RWPE2 (cell line): ENCODE measurements at regions not wholly inside any gene's neighbourhood (a gene's known extent, or its start where the extent isn't known, plus 50 kb on each side); places are given as distances from the start of the nearest gene placed in this dataset.
"Not testable (repeated sequence)": the region's sequence is repeated elsewhere in the genome, so short reads cannot be mapped to it uniquely, and the experiment has no call there.

Source experiments
- ATAC-seq: fragments of 200-7000 bp; cut with Tn5 transposase; 3 replicates; pipeline ENCODE4 v1.9.1; 2021; ENCODE audit warnings: low read depth
- DNase-seq: peaks from one replicate; pipeline ENCODE4 v3.0.0-alpha.2; 2020; ENCODE audit warnings: low spot score
- H3K27ac ChIP-seq: fragments of 450-650 bp; 2 replicates; pipeline ENCODE4 v1.5.1; 2017; ENCODE audit warnings: mild to moderate bottlenecking; ENCODE audit not compliant: poor library complexity, severe bottlenecking
- H3K27me3 ChIP-seq: fragments of 250-450 bp; sonication (Bioruptor Pico); 2 replicates; pipeline ENCODE4 v1.5.1; 2021; ENCODE audit warnings: mild to moderate bottlenecking, moderate library complexity; ENCODE audit not compliant: insufficient read depth, poor library complexity, severe bottlenecking
- H3K36me3 ChIP-seq: fragments of 250-450 bp; sonication (Bioruptor Pico); 2 replicates; pipeline ENCODE4 v1.5.1; 2020; ENCODE audit warnings: low read depth, mild to moderate bottlenecking, moderate library complexity
- H3K4me1 ChIP-seq: fragments of 250-450 bp; sonication (Bioruptor Pico); 2 replicates; pipeline ENCODE4 v1.5.1; 2021; ENCODE audit warnings: mild to moderate bottlenecking, moderate library complexity; ENCODE audit not compliant: insufficient read depth, poor library complexity, severe bottlenecking
- H3K4me3 ChIP-seq: fragments of 250-450 bp; sonication (Bioruptor Pico); 2 replicates; pipeline ENCODE4 v1.5.1; 2021; ENCODE audit warnings: mild to moderate bottlenecking, moderate library complexity; ENCODE audit not compliant: severe bottlenecking
- H3K9me3 ChIP-seq: fragments of 250-450 bp; sonication (Bioruptor Pico); 2 replicates; pipeline ENCODE4 v1.5.1; 2021; ENCODE audit warnings: mild to moderate bottlenecking, moderate library complexity; ENCODE audit not compliant: severe bottlenecking
- TF ChIP-seq, protein P1 (sequence below): fragments of 450-650 bp; IDR thresholded peaks from one replicate; pipeline ENCODE4 v1.5.1; 2017; ENCODE audit warnings: mild to moderate bottlenecking, moderate library complexity; ENCODE audit not compliant: poor library complexity, severe bottlenecking

DNA sequence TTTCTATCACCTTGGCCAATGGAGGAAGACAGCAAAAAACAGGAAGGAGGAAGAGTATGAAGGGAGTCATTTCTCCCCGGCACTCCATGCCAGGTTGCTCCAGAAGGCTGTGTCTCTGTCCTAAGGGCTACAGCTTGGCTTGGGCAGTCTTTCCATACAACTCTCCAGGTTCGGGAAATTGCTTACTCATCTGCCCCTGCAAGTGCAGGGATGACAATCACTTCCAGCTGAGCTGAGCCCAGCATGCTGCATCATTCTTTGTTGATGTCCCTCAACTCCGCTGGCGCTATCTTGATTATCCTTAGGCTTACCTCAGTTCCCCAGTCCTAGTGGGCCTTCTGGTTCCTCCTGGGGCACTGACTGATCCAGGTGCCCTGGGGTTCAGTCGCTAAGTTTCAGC, 86.9 kb upstream of the COPS8 start:
- Histone ChIP-seq H3K27me3 (no peaks in the 10 kb centered on the region), H3K36me3 (no peaks in the 10 kb centered on the region), H3K27ac (no peak overlapping the region), H3K9me3 (no peaks in the 10 kb centered on the region), H3K4me1 (peaks cover 8% of the 10 kb centered on the region), H3K4me3 (no peak overlapping the region)
- DNase-seq (no peak), ATAC-seq (no peak)
- TF ChIP-seq, protein P1, sequence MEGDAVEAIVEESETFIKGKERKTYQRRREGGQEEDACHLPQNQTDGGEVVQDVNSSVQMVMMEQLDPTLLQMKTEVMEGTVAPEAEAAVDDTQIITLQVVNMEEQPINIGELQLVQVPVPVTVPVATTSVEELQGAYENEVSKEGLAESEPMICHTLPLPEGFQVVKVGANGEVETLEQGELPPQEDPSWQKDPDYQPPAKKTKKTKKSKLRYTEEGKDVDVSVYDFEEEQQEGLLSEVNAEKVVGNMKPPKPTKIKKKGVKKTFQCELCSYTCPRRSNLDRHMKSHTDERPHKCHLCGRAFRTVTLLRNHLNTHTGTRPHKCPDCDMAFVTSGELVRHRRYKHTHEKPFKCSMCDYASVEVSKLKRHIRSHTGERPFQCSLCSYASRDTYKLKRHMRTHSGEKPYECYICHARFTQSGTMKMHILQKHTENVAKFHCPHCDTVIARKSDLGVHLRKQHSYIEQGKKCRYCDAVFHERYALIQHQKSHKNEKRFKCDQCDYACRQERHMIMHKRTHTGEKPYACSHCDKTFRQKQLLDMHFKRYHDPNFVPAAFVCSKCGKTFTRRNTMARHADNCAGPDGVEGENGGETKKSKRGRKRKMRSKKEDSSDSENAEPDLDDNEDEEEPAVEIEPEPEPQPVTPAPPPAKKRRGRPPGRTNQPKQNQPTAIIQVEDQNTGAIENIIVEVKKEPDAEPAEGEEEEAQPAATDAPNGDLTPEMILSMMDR: no peak

DNA sequence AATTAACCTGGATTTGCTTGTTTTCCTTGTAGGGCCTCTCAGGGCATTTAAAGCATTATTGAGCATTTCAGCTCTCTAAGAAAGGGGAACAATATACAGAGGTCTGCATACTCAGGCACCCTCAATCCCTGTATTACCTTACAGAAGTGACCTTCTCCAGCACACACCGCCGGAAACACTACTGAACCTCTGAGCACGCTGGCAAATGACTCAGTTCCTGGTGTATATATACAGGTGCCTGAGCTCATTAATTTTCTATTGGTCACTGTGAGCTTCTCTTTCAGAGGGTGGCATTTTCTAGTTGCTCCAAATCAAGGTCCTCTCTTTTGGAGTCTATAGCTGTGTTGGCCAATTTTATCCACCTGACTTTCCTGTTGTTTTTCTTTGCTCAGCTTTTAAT, 85.2 kb upstream of the COPS8 start:
- H3K4me3 ChIP-seq: no peak overlapping the region
- no peaks in the 10 kb centered on the region for H3K27me3 ChIP-seq
- DNase-seq: no peak
- ATAC-seq: no peak
- H3K36me3 ChIP-seq: no peaks in the 10 kb centered on the region
- TF ChIP-seq, protein P1: no peak
- H3K4me1 ChIP-seq: peaks cover 8% of the 10 kb centered on the region
- no peaks in the 10 kb centered on the region for H3K9me3 ChIP-seq
- H3K27ac ChIP-seq: no peak overlapping the region

DNA sequence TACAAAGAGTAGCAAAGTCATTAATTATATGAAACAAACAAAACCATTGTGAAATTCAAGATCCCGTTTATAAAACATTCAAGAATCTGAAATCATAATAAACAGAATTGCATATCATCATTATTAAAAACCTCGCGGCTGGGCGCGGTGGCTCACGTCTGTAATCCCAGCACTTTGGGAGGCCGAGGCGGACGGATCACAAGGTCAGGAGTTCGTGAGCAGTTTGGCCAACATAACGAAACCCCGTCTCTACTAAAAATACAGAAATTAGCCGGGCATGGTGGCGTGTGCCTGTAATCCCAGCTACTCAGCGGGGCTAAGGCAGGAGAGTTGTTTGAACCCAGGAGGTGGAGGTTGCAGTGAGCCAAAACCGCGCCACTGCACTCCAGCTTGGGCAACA, 80.3 kb upstream of the COPS8 start:
- H3K36me3 ChIP-seq, H3K4me1 ChIP-seq: not testable (repeated sequence)

DNA sequence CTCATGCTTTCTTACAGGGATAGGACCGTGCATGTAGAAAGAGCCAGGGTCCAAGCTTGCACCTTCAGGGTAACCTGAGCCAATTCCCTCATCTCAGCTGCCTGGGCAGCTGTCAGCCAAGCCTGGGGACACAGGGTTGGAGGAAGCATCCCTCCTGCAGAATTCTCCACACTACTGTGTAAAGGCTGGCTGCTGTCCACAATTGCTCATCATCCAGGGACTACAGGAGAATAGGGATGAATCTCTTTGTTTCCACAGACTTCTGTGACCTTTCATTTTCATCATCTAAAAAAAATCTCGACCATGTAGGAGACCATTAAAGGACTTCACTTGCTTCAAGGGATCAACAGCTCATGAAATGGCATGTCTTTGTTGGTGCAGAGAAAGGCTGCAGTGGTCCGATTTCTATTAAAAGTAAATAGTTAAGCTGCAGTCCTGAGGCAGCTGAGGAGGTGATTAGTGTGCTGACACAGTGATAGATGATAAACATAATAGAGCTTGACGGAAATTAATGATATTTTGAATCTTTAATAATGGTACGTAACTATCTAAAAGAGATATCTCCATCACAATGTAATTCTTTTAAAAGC, 74.4 kb upstream of the COPS8 start:
- no peak overlapping the region for H3K27ac ChIP-seq
- no peak for ATAC-seq
- no peak for DNase-seq
- no peaks in the 10 kb centered on the region for H3K27me3 ChIP-seq
- TF ChIP-seq, protein P1: no peak
- no peaks in the 10 kb centered on the region for H3K9me3 ChIP-seq
- no peaks in the 10 kb centered on the region for H3K4me1 ChIP-seq
- H3K36me3 ChIP-seq: no peaks in the 10 kb centered on the region
- no peak overlapping the region for H3K4me3 ChIP-seq

More for the DNA sequence above, 80.3 kb upstream of the COPS8 start:
- not testable (repeated sequence) for DNase-seq, H3K9me3 ChIP-seq, H3K27ac ChIP-seq, H3K27me3 ChIP-seq, H3K4me3 ChIP-seq, ATAC-seq

DNA sequence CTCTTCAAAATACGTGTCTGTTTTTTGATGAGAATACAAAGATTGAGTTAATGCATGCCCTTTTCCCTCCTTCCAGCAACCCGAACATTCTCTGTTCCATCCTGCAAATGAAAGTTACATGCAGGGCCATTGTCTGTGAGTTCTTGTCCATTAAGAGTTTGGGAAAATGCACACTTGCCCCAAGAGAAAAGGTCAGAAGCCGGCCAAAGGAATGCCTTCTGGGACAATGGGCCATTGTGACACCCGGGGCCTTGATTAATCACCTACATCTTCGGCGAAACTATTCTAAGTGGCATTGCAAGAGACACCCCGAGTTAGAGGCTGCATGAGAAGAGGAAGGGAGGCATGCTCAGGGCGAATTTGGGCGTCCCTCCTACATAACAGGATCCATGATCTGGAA, 73.7 kb upstream of the COPS8 start:
- Histone ChIP-seq H3K4me3 (no peak overlapping the region), H3K36me3 (no peaks in the 10 kb centered on the region), H3K27me3 (no peaks in the 10 kb centered on the region), H3K4me1 (no peaks in the 10 kb centered on the region), H3K9me3 (no peaks in the 10 kb centered on the region), H3K27ac (no peak overlapping the region)
- TF ChIP-seq, protein P1: no peak
- ATAC-seq (no peak), DNase-seq (no peak)
